ENCODE measurements at regions not wholly inside any gene's neighbourhood (a gene's known extent, or its start where the extent isn't known, plus 50 kb on each side); places are given as distances from the start of the nearest gene placed in this dataset.

GRCh38 chr5:99272576-99272975 is 343.8 kb upstream of the CHD1 start:
- TF ChIP-seq, protein P1, sequence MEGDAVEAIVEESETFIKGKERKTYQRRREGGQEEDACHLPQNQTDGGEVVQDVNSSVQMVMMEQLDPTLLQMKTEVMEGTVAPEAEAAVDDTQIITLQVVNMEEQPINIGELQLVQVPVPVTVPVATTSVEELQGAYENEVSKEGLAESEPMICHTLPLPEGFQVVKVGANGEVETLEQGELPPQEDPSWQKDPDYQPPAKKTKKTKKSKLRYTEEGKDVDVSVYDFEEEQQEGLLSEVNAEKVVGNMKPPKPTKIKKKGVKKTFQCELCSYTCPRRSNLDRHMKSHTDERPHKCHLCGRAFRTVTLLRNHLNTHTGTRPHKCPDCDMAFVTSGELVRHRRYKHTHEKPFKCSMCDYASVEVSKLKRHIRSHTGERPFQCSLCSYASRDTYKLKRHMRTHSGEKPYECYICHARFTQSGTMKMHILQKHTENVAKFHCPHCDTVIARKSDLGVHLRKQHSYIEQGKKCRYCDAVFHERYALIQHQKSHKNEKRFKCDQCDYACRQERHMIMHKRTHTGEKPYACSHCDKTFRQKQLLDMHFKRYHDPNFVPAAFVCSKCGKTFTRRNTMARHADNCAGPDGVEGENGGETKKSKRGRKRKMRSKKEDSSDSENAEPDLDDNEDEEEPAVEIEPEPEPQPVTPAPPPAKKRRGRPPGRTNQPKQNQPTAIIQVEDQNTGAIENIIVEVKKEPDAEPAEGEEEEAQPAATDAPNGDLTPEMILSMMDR (IDR thresholded peaks at IDR 0.05), result no peak
- no peak for TF ChIP-seq POLR2A (IDR thresholded peaks at IDR 0.05)
